ENCODE measurements at regions not wholly inside any gene's neighbourhood (a gene's known extent, or its start where the extent isn't known, plus 50 kb on each side); places are given as distances from the start of the nearest gene placed in this dataset.
"Not testable (repeated sequence)": the region's sequence is repeated elsewhere in the genome, so short reads cannot be mapped to it uniquely, and the experiment has no call there.

DNA sequence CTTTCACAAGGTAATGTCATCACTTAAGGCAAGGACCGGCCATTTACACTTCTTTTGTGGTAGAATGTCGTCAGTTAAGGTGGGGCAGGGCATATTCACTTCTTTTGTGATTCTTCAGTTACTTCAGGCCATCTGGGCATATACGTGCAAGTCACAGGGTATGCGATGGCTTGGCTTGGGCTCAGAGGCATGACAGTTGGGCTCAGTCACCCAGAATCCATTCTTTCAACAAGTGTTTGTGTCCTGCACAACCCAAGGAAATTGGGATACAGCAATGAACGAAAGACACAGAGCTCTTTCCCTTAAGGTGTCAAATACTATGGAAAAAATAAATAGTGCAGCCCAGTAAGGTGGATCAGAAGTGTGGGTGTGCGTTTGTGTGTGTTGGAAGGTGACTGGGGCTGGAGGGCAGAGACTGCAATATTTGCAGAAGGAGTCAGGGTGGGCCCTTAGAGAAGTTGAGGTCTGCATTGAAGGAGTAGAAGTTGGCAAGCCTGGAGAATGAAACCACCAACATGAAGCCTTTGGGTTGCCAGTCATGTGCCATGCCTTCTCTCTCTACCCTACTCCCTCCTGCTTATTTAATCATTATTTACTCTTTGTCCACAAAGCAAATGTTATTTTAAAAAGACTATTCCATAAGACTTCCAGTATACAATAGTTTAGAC is 222.8 kb upstream of the PRKCQ start:
- ChIA-PET CTCF (no interaction called here), POLR2A (ENCODE audit: unreplicated experiment) (no interaction called here)
- Histone ChIP-seq H3F3A (ENCODE audit: low read length, unreplicated experiment) (no peaks in the 10 kb centered on the region), H3K9ac (ENCODE audit: low read length) (no peak overlapping the region), H2AFZ (ENCODE audit: low read length) (no peak overlapping the region), H3K4me3 (ENCODE audit: low read length) (no peak overlapping the region), H3K9me2 (replicated peaks; ENCODE audit: low read length) (no peaks in the 10 kb centered on the region), H3K4me1 (ENCODE audit: insufficient read depth, low read length) (no peaks in the 10 kb centered on the region), H3K36me3 (ENCODE audit: low read depth, low read length) (no peaks in the 10 kb centered on the region), H3K4me2 (ENCODE audit: low read length) (no peak overlapping the region), H3K27me3 (ENCODE audit: low read length) (no peaks in the 10 kb centered on the region), H3K27ac (ENCODE audit: low read length) (no peak overlapping the region), H3K9me3 (ENCODE audit: low read length) (no peaks in the 10 kb centered on the region), H4K20me1 (ENCODE audit: low read length) (no peaks in the 10 kb centered on the region), H3K79me2 (ENCODE audit: low read length) (no peaks in the 10 kb centered on the region)
- ATAC-seq (no peak), DNase-seq (no peak)
- BruUV-seq (replicated peaks): no TSS peak
- intact Hi-C loops (cut with micrococcal nuclease): no loop called here
- TF ChIP-seq, protein P1, sequence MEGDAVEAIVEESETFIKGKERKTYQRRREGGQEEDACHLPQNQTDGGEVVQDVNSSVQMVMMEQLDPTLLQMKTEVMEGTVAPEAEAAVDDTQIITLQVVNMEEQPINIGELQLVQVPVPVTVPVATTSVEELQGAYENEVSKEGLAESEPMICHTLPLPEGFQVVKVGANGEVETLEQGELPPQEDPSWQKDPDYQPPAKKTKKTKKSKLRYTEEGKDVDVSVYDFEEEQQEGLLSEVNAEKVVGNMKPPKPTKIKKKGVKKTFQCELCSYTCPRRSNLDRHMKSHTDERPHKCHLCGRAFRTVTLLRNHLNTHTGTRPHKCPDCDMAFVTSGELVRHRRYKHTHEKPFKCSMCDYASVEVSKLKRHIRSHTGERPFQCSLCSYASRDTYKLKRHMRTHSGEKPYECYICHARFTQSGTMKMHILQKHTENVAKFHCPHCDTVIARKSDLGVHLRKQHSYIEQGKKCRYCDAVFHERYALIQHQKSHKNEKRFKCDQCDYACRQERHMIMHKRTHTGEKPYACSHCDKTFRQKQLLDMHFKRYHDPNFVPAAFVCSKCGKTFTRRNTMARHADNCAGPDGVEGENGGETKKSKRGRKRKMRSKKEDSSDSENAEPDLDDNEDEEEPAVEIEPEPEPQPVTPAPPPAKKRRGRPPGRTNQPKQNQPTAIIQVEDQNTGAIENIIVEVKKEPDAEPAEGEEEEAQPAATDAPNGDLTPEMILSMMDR (conservative IDR thresholded peaks at IDR 0.05; ENCODE audit: low read depth, low read length): no peak
- TF ChIP-seq EZH2 (IDR thresholded peaks at IDR 0.05; ENCODE audit: low read length, unreplicated experiment): no peak
- TF ChIP-seq EZH2phosphoT487 (IDR thresholded peaks at IDR 0.05; ENCODE audit: borderline replicate concordance, low read length): no peak

DNA sequence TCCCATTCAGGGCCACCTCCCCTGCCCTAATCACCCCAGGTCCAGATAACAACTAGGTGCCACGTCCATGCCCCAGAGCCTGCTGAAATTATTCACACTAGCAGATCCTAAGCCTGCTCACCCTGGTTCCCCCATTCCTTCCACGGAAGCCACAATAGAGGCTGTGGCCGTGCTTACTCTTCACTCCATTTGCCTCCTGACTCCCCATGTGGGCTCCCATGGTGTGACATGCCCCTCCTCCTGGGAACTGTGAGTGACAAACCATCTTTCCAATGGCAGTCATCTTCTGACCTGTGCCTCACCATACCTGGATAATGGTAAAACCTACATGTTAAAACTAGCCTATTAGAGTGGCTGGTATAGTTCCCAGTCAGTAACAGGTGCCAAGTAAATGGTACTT is 216.2 kb upstream of the PRKCQ start:
- intact Hi-C loops (cut with micrococcal nuclease): no loop called here
- Histone ChIP-seq H3K4me1 (ENCODE audit: insufficient read depth, low read length) (no peaks in the 10 kb centered on the region), H3K4me2 (ENCODE audit: low read length) (no peak overlapping the region), H3K27me3 (ENCODE audit: low read length) (no peaks in the 10 kb centered on the region), H3F3A (ENCODE audit: low read length, unreplicated experiment) (no peaks in the 10 kb centered on the region), H3K79me2 (ENCODE audit: low read length) (no peaks in the 10 kb centered on the region), H3K9me2 (replicated peaks; ENCODE audit: low read length) (no peaks in the 10 kb centered on the region), H3K36me3 (ENCODE audit: low read depth, low read length) (no peaks in the 10 kb centered on the region), H3K9me3 (ENCODE audit: low read length) (no peaks in the 10 kb centered on the region), H3K9ac (ENCODE audit: low read length) (no peak overlapping the region), H3K27ac (ENCODE audit: low read length) (no peak overlapping the region), H3K4me3 (ENCODE audit: low read length) (no peak overlapping the region), H2AFZ (ENCODE audit: low read length) (no peak overlapping the region), H4K20me1 (ENCODE audit: low read length) (no peaks in the 10 kb centered on the region)
- ChIA-PET POLR2A (ENCODE audit: unreplicated experiment) (no interaction called here), CTCF (no interaction called here)
- no peak for ATAC-seq
- no TSS peak for BruUV-seq (replicated peaks)
- TF ChIP-seq EZH2phosphoT487 (IDR thresholded peaks at IDR 0.05; ENCODE audit: borderline replicate concordance, low read length): no peak
- TF ChIP-seq, protein P1 (conservative IDR thresholded peaks at IDR 0.05; ENCODE audit: low read depth, low read length): no peak
- no peak for TF ChIP-seq EZH2 (IDR thresholded peaks at IDR 0.05; ENCODE audit: low read length, unreplicated experiment)
- no peak for DNase-seq

DNA sequence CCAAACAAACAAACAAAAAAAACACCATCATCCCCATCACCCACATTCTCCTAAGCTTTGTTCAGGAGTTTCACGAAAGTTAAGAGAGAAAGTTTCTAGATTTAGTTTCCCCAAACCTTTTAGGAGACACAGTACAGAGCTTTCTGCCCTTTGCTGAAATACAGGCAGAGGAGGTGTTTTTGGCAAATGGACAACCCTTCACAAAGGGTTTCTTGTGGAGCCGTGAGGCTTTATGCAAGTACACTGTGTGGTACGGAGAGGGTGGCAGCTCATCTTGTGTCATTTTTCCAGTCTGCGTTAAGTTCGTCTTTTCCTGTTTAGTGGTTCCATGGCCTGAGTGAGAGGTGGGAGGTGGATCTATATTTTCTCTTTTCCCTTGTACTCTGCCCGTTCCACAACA is 215.5 kb upstream of the PRKCQ start:
- no peaks in the 10 kb centered on the region for H4K20me1 ChIP-seq (ENCODE audit: low read length)
- no peaks in the 10 kb centered on the region for H3K4me1 ChIP-seq (ENCODE audit: insufficient read depth, low read length)
- ChIA-PET CTCF (no interaction called here), POLR2A (ENCODE audit: unreplicated experiment) (no interaction called here)
- BruUV-seq (replicated peaks): no TSS peak
- intact Hi-C loops (cut with micrococcal nuclease): no loop called here
- H2AFZ ChIP-seq (ENCODE audit: low read length): no peak overlapping the region
- H3K9me3 ChIP-seq (ENCODE audit: low read length): no peaks in the 10 kb centered on the region
- no peaks in the 10 kb centered on the region for H3K9me2 ChIP-seq (replicated peaks; ENCODE audit: low read length)
- H3F3A ChIP-seq (ENCODE audit: low read length, unreplicated experiment): no peaks in the 10 kb centered on the region
- no peak overlapping the region for H3K9ac ChIP-seq (ENCODE audit: low read length)
- no peaks in the 10 kb centered on the region for H3K79me2 ChIP-seq (ENCODE audit: low read length)
- H3K36me3 ChIP-seq (ENCODE audit: low read depth, low read length): no peaks in the 10 kb centered on the region
- no peak overlapping the region for H3K4me3 ChIP-seq (ENCODE audit: low read length)
- TF ChIP-seq, protein P1 (conservative IDR thresholded peaks at IDR 0.05; ENCODE audit: low read depth, low read length): no peak
- no peak for TF ChIP-seq EZH2 (IDR thresholded peaks at IDR 0.05; ENCODE audit: low read length, unreplicated experiment)
- TF ChIP-seq EZH2phosphoT487 (IDR thresholded peaks at IDR 0.05; ENCODE audit: borderline replicate concordance, low read length): no peak
- H3K27me3 ChIP-seq (ENCODE audit: low read length): no peaks in the 10 kb centered on the region; the same call in 1 of the 2 replicates
- H3K27ac ChIP-seq (ENCODE audit: low read length): no peak overlapping the region
- no peak overlapping the region for H3K4me2 ChIP-seq (ENCODE audit: low read length)
- ATAC-seq (no peak), DNase-seq (no peak)

DNA sequence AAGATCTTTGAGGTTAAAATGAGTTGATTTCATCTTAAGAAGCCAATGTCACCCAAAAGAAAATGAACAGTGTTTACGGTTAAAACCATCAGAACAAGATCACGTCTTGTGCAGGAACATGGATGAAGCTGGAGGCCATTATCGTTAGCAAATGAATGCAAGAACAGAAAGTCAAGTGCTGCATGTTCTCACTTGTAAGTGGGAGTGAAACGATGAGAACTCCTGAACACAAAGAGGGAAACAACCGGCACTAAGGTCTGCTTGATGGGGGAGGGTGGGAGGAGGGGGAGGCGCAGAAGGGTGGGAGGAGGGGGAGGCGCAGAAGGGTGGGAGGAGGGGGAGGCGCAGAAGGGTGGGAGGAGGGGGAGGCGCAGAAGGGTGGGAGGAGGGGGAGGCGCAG is 214.8 kb upstream of the PRKCQ start:
- intact Hi-C loops (cut with micrococcal nuclease); H3K4me3 ChIP-seq (ENCODE audit: low read length); H3K27ac ChIP-seq (ENCODE audit: low read length); H3K9me3 ChIP-seq (ENCODE audit: low read length); H3K4me1 ChIP-seq (ENCODE audit: insufficient read depth, low read length); H3K4me2 ChIP-seq (ENCODE audit: low read length); H3K27me3 ChIP-seq (ENCODE audit: low read length); CTCF ChIA-PET; BruUV-seq (replicated peaks); H3K79me2 ChIP-seq (ENCODE audit: low read length); H3K36me3 ChIP-seq (ENCODE audit: low read depth, low read length); H3K9me2 ChIP-seq (replicated peaks; ENCODE audit: low read length); H3K9ac ChIP-seq (ENCODE audit: low read length); H3F3A ChIP-seq (ENCODE audit: low read length, unreplicated experiment); POLR2A ChIA-PET (ENCODE audit: unreplicated experiment); ATAC-seq; H2AFZ ChIP-seq (ENCODE audit: low read length); H4K20me1 ChIP-seq (ENCODE audit: low read length); DNase-seq: not testable (repeated sequence)
